GM21576 (cell line): ENCODE measurements at regions not wholly inside any gene's neighbourhood (a gene's known extent, or its start where the extent isn't known, plus 50 kb on each side); places are given as distances from the start of the nearest gene placed in this dataset.
A peak's percentile ranks its signal among the peaks of the same experiment; 100 is the strongest.
"Not testable (repeated sequence)": the region's sequence is repeated elsewhere in the genome, so short reads cannot be mapped to it uniquely, and the experiment has no call there.

Experiments used
- ATAC-seq: cut with Tn5 transposase; IDR thresholded peaks from one replicate; pipeline ENCODE4 v1.9.1; 2021; ENCODE audit warnings: mild to moderate bottlenecking, moderate library complexity; ENCODE audit not compliant: unreplicated experiment

DNA sequence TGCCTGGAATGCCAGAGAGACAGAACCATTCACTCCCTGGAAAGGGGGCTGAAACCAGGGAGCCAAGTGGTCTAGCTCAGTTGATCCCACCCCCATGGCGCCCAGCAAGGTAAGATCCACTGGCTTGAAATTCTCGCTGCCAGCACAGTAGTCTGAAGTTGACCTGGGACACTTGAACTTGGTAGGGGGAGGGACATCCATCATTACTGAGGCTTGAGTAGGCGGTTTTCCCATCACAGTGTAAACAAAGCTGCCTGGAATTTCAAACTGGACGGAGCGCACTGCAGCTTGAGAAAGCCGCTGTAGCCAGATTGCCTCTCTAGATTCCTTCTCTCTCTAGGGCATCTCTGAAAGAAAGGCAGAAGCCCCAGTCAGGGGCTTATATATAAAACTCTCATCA, 310.7 kb upstream of the DPPA4 start:
- no peak for ATAC-seq

DNA sequence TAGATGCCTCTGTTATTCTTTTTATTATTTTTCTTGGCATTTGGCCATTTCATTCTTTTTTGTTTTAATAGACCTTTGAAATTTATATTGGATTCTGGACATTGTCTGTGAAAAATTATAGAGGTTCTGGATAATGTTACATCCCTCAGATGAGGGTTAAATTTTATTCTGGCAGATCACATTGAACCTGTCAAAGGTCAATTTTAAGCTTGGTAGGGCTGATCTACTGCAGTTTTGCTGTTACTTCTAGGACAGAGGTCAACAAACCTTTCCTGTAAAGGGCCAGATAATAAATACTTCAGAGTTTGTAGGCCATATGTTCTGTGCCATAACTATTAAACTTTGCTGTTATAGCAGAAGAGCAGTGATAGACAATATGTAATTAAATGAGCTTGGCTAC, 318.9 kb upstream of the DPPA4 start:
- no peak for ATAC-seq

DNA sequence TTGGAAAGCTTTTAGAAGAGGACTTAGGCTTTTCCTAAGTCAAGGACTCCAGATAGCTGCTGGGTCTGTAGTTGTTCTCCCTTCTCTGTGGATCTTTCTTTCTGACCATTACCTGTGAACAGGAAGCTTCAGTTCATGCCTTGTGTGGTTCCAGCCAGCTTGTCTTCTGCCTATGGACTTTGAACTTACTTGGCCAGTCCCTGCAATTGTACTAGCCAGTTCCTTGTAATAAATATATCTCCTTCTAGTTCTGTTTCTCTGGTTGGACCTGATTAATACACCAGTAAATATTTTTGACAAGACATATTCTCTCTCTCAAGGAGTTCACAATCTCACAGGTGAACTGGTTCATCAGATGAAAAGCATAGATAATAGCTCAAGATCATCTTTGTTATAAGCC, 341.3 kb upstream of the DPPA4 start:
- ATAC-seq, result no peak

DNA sequence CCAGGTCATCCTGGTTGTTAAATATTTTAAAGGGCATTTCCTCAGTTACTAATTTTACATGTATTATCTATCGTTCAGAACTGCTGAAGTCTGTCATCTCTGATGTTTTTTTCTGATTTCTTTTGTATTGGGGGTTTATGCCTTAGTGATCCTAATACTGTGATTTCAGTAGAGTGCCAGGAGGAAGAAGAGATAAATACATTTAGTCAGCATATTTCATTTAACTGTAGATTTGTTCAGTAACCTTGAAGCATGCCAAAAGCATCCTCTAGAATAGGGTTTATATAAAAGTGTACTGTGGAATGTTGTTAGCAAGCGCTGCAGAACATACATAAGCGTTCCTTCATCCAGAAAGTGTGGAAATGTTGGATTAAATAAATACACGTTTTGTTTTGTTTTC, 342.3 kb upstream of the DPPA4 start:
- ATAC-seq, result no peak

GRCh38 chr3:109683746-109684145, 346.4 kb upstream of the DPPA4 start:
- ATAC-seq, result no peak

DNA sequence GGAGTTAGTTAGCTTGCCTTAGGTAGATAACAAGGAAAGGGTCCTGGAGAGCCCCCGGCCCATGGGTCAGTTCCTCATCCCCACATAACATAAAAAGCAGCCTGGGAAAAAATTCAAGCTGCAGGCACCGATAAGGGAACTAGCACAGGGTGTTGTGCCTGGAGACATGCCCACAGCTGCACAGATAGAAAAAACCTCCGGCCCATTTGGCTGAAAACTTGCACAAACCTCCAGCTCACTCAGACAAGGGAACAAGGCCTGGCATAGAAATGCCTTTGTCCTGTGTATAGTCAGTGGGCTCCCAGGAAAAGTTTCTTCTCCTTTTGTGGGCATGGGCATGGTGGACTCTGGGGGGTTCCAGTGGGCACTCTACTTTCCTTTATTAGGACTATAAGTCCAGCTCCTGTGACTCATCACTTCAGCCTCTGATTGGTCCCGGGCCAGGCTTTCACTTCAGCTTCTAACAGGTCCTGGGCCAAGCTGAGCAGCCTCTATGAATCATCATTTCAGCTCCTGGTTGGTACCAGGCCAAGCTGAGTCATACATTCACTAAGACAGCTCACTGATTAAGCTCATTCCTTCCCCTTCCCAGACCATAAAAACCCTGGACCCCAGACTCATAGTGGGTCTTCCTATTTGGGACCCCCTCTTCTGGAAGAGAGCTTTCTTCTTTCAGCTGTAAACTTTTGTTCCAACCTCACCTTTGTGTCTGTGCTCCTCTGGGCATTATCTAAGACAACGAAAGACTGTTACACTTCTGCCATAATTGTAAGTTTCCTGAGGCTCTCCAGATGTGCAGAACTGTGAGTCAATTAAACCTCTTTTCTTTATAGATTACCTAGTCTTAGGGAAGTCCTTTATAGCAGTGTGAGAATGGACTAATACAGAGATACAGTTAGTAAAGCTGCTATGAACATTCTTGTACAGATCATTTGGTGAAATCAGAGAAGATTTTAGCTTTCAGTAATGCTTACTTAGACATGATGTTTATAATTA, 348.0 kb upstream of the DPPA4 start:
- no peak for ATAC-seq

- no peak for ATAC-seq
These were observed 350.3 kb upstream of the DPPA4 start for GRCh38 chr3:109687626-109688025.

- ATAC-seq, result no peak
These were observed 359.6 kb upstream of the DPPA4 start for GRCh38 chr3:109696932-109697331.

- ATAC-seq, result no peak
These were observed 364.9 kb upstream of the DPPA4 start for GRCh38 chr3:109702252-109702651.

GRCh38 chr3:109702976-109703375, 365.6 kb upstream of the DPPA4 start:
- ATAC-seq, result no peak

DNA sequence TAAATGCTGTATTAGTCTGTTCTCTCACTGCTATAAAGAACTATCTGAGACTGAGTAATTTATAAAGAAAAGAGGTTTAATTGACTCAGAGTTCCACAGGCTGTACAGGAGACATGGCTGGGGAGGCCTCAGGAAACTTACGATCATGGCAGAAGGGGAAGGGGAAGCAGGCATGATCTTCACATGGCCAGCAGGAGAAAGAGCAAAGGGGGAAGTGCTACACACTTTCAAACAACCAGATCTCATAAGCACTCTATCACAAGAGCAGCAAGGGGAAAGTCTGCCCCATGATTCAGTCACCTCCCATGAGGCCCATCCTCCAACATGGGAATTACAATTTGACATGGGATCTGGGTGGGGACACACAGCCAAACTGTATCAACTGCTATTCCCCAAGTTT, 367.8 kb upstream of the DPPA4 start:
- not testable (repeated sequence) for ATAC-seq

DNA sequence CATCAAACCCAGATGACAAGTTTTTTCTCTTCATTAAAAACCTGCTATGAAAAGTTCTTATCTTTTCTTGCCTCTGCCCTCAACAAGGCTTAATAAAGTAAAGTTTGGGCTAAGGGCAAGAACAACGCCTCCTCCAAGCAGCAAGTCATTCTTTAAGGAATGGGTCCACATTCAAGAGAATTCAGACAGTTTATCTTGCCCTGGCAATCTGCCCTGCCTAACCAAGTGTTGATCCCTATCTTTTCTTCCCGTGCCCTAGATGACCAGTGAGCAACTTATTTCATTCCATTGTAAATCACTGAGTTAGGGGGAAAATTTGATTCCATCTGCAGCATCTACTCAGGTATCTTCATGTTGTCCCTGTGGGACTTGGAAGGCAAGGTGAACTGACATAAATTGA, 370.3 kb upstream of the DPPA4 start:
- no peak for ATAC-seq

GRCh38 chr3:109713288-109713687, 375.9 kb upstream of the DPPA4 start:
- no peak for ATAC-seq

DNA sequence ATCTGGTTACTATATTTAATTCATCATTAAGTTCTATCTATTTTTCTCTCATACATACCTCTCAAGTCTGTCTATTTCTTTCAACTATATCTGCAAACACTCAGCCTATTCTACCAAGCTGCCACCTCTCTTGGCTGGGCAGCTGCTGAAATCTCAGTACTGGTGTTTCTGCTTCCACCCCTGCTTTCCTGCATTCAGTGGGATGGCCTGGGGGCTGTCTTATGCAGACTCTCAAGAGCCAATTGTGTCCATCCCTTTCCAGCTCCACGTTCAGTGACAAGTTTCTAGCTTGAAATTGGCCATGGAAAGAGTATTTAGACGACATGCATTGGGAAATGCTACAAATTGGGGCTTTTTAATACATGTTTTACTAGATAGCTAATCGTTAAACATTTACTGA, 378.4 kb upstream of the DPPA4 start:
- no peak for ATAC-seq

GRCh38 chr3:109718850-109719249, 381.5 kb upstream of the DPPA4 start:
- ATAC-seq, result no peak

DNA sequence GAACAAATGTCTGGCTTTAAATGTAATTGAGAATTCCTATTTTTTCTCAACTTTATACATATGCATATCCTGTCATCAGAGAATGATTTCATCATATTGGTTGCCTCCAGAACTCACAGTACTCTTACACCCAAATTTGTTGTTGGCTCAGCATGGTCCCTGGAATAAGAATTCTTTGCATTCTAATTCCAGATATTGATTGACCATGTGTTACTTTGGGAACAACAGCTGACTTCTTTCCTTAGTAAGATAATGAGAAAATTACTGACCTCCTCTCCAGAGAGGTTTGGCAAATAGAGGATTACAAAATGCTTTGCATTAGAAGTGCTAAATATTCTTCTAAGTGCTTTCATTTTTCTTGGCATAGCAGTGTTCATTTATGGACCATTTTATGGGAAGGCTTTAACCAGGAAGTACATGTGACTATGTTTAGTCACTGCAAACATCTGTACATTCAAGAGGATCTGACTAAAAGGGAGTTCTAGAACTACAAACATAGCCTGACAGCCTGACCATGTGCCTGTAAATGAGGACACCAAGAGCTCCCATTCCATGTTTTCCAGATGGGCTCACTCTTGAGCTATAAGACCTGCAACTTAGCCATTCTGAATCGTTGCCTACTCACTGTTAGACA, 391.6 kb upstream of the DPPA4 start:
- no peak for ATAC-seq

GRCh38 chr3:109731639-109732473, 394.5 kb upstream of the DPPA4 start:
- ATAC-seq, result peak; percentile 88

DNA sequence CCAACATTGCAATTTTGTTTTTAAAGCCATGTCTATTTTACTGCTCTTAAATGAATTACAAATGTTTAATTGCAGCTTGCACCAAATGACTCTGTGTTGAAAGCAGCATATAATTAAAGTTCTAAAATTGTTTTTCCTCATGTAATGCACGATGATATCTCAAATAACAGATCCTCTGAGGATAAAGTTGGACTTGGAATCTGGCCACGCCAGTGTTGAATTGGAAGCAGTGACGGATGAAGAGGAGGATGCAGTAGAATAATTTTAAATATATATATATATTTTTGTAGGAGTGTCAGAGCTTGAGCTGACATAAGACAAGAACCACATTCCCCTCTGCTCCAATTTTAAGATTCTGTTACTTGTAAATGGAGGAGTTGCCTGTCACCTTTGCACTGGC, 406.6 kb upstream of the DPPA4 start:
- ATAC-seq, result no peak

DNA sequence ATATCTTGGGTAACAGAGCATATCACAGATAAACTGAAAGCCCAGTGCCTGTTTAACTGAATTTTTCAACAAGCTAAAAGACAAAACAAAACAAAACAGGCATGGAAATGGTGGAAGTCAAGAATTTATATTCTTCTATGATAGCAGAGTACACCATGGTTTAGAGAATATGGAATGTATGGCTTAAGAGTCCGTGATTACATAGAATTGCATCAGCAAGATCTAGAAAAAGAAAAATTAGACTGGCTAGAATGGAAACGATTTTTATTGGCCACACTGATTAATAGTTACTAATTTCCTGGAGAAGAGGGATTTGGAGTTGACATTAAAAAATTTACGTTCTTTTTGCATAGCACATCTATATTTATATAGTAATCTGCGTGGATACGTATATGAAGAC, 435.2 kb upstream of the DPPA4 start:
- no peak for ATAC-seq

DNA sequence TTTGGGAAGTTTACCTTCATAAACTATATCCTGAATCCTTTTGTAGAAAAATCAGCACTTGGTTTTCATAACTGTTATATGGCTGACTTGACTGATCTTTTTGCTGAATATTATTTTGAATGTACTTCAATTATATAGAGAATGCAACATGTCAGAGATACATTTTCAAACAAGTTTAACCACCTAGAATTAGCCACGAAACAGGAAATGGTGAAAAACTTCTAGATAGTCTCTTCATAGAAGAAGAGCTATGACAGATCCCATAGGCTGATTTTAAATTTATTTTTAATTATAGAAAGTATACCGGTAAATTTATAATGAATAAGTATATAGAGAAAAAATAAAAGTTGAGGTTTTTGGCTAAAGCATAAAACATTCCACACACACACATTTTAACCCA, 436.8 kb upstream of the DPPA4 start:
- no peak for ATAC-seq

GRCh38 chr3:109784285-109784684, 446.9 kb upstream of the DPPA4 start:
- ATAC-seq, result no peak
